Fibroblast of lung (primary cell): ENCODE measurements at regions not wholly inside any gene's neighbourhood (a gene's known extent, or its start where the extent isn't known, plus 50 kb on each side); places are given as distances from the start of the nearest gene placed in this dataset.

Experiments
- DNase-seq, 2 donors: peaks; one replicate each; pipeline versions ENCODE4 v3.0.0 to v3.0.0-alpha.2; 2010; ENCODE audit warnings: low read depth in 2 of 2
- H2AFZ ChIP-seq: 2 replicates; pipeline ENCODE4 v1.5.1; 2012; ENCODE audit warnings: low read length, control low read depth, inconsistent platforms
- H3K27ac ChIP-seq: 2 replicates; pipeline ENCODE4 v1.5.1; 2011; ENCODE audit warnings: low read length, control low read depth; ENCODE audit not compliant: insufficient read depth
- H3K27me3 ChIP-seq: 2 replicates; pipeline ENCODE4 v1.5.1; 2011; ENCODE audit warnings: mild to moderate bottlenecking, low read length; ENCODE audit not compliant: control insufficient read depth, insufficient read depth
- H3K36me3 ChIP-seq: 2 replicates; pipeline ENCODE4 v1.5.1; 2011; ENCODE audit warnings: low read length; ENCODE audit not compliant: control insufficient read depth, insufficient read depth
- H3K4me1 ChIP-seq: 2 replicates; pipeline ENCODE4 v1.5.1; 2011; ENCODE audit warnings: low read length; ENCODE audit not compliant: control insufficient read depth, insufficient read depth; ENCODE audit errors: extremely low read depth
- H3K4me2 ChIP-seq: 2 replicates; pipeline ENCODE4 v1.5.1; 2011; ENCODE audit warnings: low read length, control low read depth; ENCODE audit not compliant: insufficient read depth; ENCODE audit errors: extremely low read depth
- H3K4me3 ChIP-seq, 4 experiments: fragments of 200-600 bp in 1 of 4; sonication (generic) in 1 of 4; replicated peaks in 1 of 4; 2 replicates each; pipeline ENCODE4 v1.5.1; 2011 to 2016; ENCODE audit warnings: low read length in 4 of 4, low read depth in 3 of 4, mild to moderate bottlenecking in 3 of 4, control low read depth in 2 of 4, inconsistent platforms in 1 of 4, mixed read lengths in 1 of 4; ENCODE audit not compliant: insufficient read depth in 1 of 4; ENCODE audit errors: control extremely low read depth in 1 of 4
- H3K79me2 ChIP-seq: 2 replicates; pipeline ENCODE4 v1.5.1; 2012; ENCODE audit warnings: mild to moderate bottlenecking, low read length, inconsistent platforms; ENCODE audit not compliant: control insufficient read depth, insufficient read depth
- H3K9ac ChIP-seq: 2 replicates; pipeline ENCODE4 v1.5.1; 2011; ENCODE audit warnings: mild to moderate bottlenecking, low read length, control low read depth; ENCODE audit not compliant: insufficient read depth
- H3K9me3 ChIP-seq: 2 replicates; pipeline ENCODE4 v1.5.1; 2012; ENCODE audit warnings: low read depth, low read length; ENCODE audit not compliant: control insufficient read depth, insufficient read depth
- H4K20me1 ChIP-seq: 2 replicates; pipeline ENCODE4 v1.5.1; 2011; ENCODE audit warnings: low read length; ENCODE audit not compliant: control insufficient read depth, insufficient read depth; ENCODE audit errors: extremely low read depth
- EZH2 ChIP-seq: IDR thresholded peaks from 2 replicates; pipeline ENCODE4 v1.5.1; 2012; ENCODE audit warnings: low read length, control low read depth, mild to moderate bottlenecking; ENCODE audit errors: missing control alignments
- TF ChIP-seq, protein P1 (sequence below), 2 donors: IDR thresholded peaks in 1 of 2; conservative IDR thresholded peaks in 1 of 2; 1 replicate in 1 of 2; 2 replicates in 1 of 2; pipeline ENCODE4 v1.5.1; 2011 to 2012; ENCODE audit warnings: low read length in 2 of 2, control low read depth in 1 of 2, inconsistent platforms in 1 of 2, low read depth in 1 of 2, mild to moderate bottlenecking in 1 of 2

DNA sequence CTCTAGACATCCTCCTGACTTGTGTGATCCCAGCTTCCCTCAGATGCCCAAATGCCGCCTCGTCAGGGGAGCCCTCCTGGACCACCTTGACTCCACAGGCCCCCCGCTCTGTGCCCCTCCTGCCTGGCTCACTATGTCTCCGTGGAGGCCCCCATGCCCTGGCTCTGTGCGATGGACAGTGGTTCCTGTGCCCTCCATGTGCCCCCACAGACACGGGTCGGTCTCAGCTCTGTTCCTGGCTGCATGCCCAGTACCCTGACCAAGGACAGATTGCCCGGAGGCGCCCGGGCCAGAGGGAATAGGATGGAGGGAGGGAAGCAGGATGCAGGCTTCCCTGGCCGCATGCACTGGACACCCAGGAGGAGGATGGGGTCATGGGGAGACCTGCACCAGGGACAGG, 1274.6 kb downstream of the BRD1 start:
- H4K20me1 ChIP-seq, result no peaks in the 10 kb centered on the region
- H3K4me2 ChIP-seq, result no peak overlapping the region
- H3K27ac ChIP-seq, result no peak overlapping the region
- H3K9me3 ChIP-seq, result no peaks in the 10 kb centered on the region
- H2AFZ ChIP-seq, result no peak overlapping the region
- H3K4me1 ChIP-seq, result no peaks in the 10 kb centered on the region
- H3K79me2 ChIP-seq, result no peaks in the 10 kb centered on the region
- no peaks in the 10 kb centered on the region for H3K27me3 ChIP-seq
- no peak overlapping the region for H3K9ac ChIP-seq
- H3K36me3 ChIP-seq, result no peaks in the 10 kb centered on the region
- TF ChIP-seq, protein P1, sequence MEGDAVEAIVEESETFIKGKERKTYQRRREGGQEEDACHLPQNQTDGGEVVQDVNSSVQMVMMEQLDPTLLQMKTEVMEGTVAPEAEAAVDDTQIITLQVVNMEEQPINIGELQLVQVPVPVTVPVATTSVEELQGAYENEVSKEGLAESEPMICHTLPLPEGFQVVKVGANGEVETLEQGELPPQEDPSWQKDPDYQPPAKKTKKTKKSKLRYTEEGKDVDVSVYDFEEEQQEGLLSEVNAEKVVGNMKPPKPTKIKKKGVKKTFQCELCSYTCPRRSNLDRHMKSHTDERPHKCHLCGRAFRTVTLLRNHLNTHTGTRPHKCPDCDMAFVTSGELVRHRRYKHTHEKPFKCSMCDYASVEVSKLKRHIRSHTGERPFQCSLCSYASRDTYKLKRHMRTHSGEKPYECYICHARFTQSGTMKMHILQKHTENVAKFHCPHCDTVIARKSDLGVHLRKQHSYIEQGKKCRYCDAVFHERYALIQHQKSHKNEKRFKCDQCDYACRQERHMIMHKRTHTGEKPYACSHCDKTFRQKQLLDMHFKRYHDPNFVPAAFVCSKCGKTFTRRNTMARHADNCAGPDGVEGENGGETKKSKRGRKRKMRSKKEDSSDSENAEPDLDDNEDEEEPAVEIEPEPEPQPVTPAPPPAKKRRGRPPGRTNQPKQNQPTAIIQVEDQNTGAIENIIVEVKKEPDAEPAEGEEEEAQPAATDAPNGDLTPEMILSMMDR (conservative IDR thresholded peaks at IDR 0.05 in 1 of 2, IDR thresholded peaks at IDR 0.05 in 1 of 2; ENCODE audit: low read depth in 1 of 2, low read length in 2 of 2), result no peak
- TF ChIP-seq EZH2, result no peak
- DNase-seq, result no peak
- no peak overlapping the region for H3K4me3 ChIP-seq

- H3K79me2 ChIP-seq, result no peaks in the 10 kb centered on the region
- no peak overlapping the region for H2AFZ ChIP-seq
- H3K9me3 ChIP-seq, result no peaks in the 10 kb centered on the region
- H3K4me3 ChIP-seq, result no peak overlapping the region
- H3K9ac ChIP-seq, result no peak overlapping the region
- H4K20me1 ChIP-seq, result no peaks in the 10 kb centered on the region
- no peak overlapping the region for H3K4me2 ChIP-seq
- no peaks in the 10 kb centered on the region for H3K27me3 ChIP-seq
- no peaks in the 10 kb centered on the region for H3K36me3 ChIP-seq
- H3K27ac ChIP-seq, result no peak overlapping the region
- no peak for DNase-seq
- TF ChIP-seq, protein P1 (conservative IDR thresholded peaks at IDR 0.05 in 1 of 2, IDR thresholded peaks at IDR 0.05 in 1 of 2; ENCODE audit: low read depth in 1 of 2, low read length in 2 of 2), result no peak
- TF ChIP-seq EZH2, result no peak
- no peaks in the 10 kb centered on the region for H3K4me1 ChIP-seq
Observed at GRCh38 chr22:48551716-48552268, 1275.9 kb downstream of the BRD1 start.

- H3K9me3 ChIP-seq, result no peaks in the 10 kb centered on the region
- H3K36me3 ChIP-seq, result no peaks in the 10 kb centered on the region
- DNase-seq, result no peak
- H3K4me2 ChIP-seq, result no peak overlapping the region
- TF ChIP-seq, protein P1 (conservative IDR thresholded peaks at IDR 0.05 in 1 of 2, IDR thresholded peaks at IDR 0.05 in 1 of 2; ENCODE audit: low read depth in 1 of 2, low read length in 2 of 2), result no peak
- TF ChIP-seq EZH2, result no peak
- H3K4me3 ChIP-seq, result no peak overlapping the region
- H3K27me3 ChIP-seq, result no peaks in the 10 kb centered on the region
- H3K79me2 ChIP-seq, result no peaks in the 10 kb centered on the region
- H2AFZ ChIP-seq, result no peak overlapping the region
- H4K20me1 ChIP-seq, result no peaks in the 10 kb centered on the region
- no peak overlapping the region for H3K9ac ChIP-seq
- no peaks in the 10 kb centered on the region for H3K4me1 ChIP-seq
- no peak overlapping the region for H3K27ac ChIP-seq
Observed at GRCh38 chr22:48551061-48551460, 1276.6 kb downstream of the BRD1 start.
